ENCODE measurements at regions not wholly inside any gene's neighbourhood (a gene's known extent, or its start where the extent isn't known, plus 50 kb on each side); places are given as distances from the start of the nearest gene placed in this dataset.
"Not testable (repeated sequence)": the region's sequence is repeated elsewhere in the genome, so short reads cannot be mapped to it uniquely, and the experiment has no call there.

GRCh38 chr10:47647523-47648101 lies 115.8 kb downstream of the SYT15B start:
- TF ChIP-seq CTCF, EP300, POLR2AphosphoS5 (IDR thresholded peaks at IDR 0.05): not testable (repeated sequence)

All from sigmoid colon (tissue), 4 donors.